Hematopoietic multipotent progenitor cell treated with erythropoietin and hydrocortisone succinate and interleukin-3 and kit ligand, for 15 days (in vitro differentiated cells): ENCODE measurements at regions not wholly inside any gene's neighbourhood (a gene's known extent, or its start where the extent isn't known, plus 50 kb on each side); places are given as distances from the start of the nearest gene placed in this dataset.
"Not testable (repeated sequence)": the region's sequence is repeated elsewhere in the genome, so short reads cannot be mapped to it uniquely, and the experiment has no call there.

Experiments used
- DNase-seq: peaks from one replicate; pipeline ENCODE4 v3.0.0-alpha.2; 2015; ENCODE audit warnings: low spot score

- DNase-seq: no peak
These were observed 90.3 kb upstream of the TRIM24 start for GRCh38 chr7:138369797-138370196.

- DNase-seq: no peak
These were observed 89.1 kb upstream of the TRIM24 start for GRCh38 chr7:138370956-138371355.

- no peak for DNase-seq
These were observed 85.9 kb upstream of the TRIM24 start for GRCh38 chr7:138374119-138374693.

- DNase-seq: no peak
These were observed 82.8 kb upstream of the TRIM24 start for GRCh38 chr7:138377306-138377705.

GRCh38 chr7:138378741-138379559 lies 81.1 kb upstream of the TRIM24 start:
- DNase-seq: no peak

- no peak for DNase-seq
These were observed 77.0 kb upstream of the TRIM24 start for GRCh38 chr7:138382862-138383565.

GRCh38 chr7:138386821-138387220 lies 73.2 kb upstream of the TRIM24 start:
- no peak for DNase-seq

GRCh38 chr7:138387755-138388475 lies 72.1 kb upstream of the TRIM24 start:
- DNase-seq: peak; percentile 57

GRCh38 chr7:138388673-138389491 lies 71.2 kb upstream of the TRIM24 start:
- no peak for DNase-seq

- no peak for DNase-seq
These were observed 64.3 kb upstream of the TRIM24 start for GRCh38 chr7:138395763-138396162.

- DNase-seq: no peak
These were observed 63.6 kb upstream of the TRIM24 start for GRCh38 chr7:138396251-138397070.

GRCh38 chr7:138397071-138397433 lies 63.0 kb upstream of the TRIM24 start:
- DNase-seq: not testable (repeated sequence)

GRCh38 chr7:138398857-138399256 lies 61.2 kb upstream of the TRIM24 start:
- no peak for DNase-seq

GRCh38 chr7:138400400-138400886 lies 59.6 kb upstream of the TRIM24 start:
- DNase-seq: peak; percentile 22

- DNase-seq: no peak
These were observed 57.3 kb upstream of the TRIM24 start for GRCh38 chr7:138402749-138403148.

- DNase-seq: no peak
These were observed 54.6 kb upstream of the TRIM24 start for GRCh38 chr7:138405496-138405895.

GRCh38 chr7:138407792-138408191 lies 52.3 kb upstream of the TRIM24 start:
- DNase-seq: no peak
